GM18505 (cell line): ENCODE measurements at regions not wholly inside any gene's neighbourhood (a gene's known extent, or its start where the extent isn't known, plus 50 kb on each side); places are given as distances from the start of the nearest gene placed in this dataset.

Experiments used
- ATAC-seq: cut with Tn5 transposase; IDR thresholded peaks from one replicate; pipeline ENCODE4 v1.9.1; 2021; ENCODE audit not compliant: unreplicated experiment
- POLR2A ChIP-seq: IDR thresholded peaks from 4 replicates; pipeline ENCODE4 v1.6.1; 2011; ENCODE audit warnings: borderline replicate concordance; ENCODE audit not compliant: insufficient read depth, insufficient read length; ENCODE audit errors: extremely low read depth

DNA sequence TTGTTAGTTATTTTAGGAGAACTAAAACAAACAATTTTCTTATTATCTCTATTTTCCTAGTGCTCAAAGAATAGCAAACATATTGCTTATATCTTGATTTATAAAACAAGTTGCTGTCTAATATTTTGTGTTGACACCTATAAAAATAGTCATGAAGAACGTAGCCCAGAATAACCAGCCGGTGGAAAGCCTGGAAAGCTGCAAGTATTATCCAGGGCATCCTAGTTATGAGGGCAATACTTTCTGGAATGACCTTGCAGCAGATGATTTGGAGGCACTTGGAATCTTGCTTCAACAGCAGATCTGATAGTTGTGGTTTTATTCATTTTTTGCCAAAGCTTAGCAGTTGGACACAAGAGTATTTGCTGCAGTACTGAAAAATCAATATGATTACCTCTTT lies 948.7 kb downstream of the LRFN5 start:
- no peak for ATAC-seq
- no peak for TF ChIP-seq POLR2A

DNA sequence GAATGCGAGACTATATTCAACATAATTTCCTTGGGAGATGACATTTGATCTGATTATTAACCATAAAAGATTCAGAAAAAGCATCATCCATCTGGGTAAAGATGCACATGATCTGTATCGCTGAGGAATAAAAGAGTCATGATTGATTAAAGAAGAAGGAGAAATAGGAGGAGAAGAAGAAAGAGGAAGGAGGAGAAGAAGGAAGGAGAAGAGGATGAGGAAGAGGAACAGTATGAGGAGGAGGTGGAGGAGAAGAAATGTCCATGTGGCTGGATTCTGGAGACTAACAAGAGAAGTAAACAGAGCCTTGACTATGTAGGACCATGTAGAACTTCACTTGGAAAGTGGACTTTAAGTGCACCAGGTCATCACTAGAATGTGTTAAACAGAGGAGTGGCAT lies 947.4 kb downstream of the LRFN5 start:
- TF ChIP-seq POLR2A = no peak
- ATAC-seq = no peak

- ATAC-seq = no peak
- TF ChIP-seq POLR2A = no peak
Measured at GRCh38 chr14:42550310-42550709, 943.6 kb downstream of the LRFN5 start.

- ATAC-seq = no peak
- TF ChIP-seq POLR2A = no peak
Measured at GRCh38 chr14:42548349-42548748, 941.7 kb downstream of the LRFN5 start.

DNA sequence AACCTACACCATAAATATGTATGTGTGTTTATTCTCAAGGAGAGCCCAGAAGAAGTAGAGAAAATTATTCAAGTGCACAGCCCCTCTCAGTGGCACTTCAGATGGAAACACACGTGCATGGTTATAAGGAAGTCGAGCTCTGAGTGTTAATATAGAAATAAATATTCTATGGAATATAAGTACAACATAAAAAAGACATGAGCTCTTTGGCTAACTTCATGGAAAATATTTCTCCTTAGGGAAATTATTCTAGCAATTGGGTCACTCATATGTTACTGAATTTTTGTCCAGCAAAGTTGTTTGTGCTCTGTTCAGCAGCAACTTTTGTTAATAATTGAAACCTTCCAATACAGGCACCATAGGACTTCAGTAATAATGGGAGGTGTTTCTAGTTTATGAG lies 939.0 kb downstream of the LRFN5 start:
- no peak for TF ChIP-seq POLR2A
- no peak for ATAC-seq

GRCh38 chr14:42541535-42542001 lies 934.9 kb downstream of the LRFN5 start:
- no peak for TF ChIP-seq POLR2A
- ATAC-seq = no peak

DNA sequence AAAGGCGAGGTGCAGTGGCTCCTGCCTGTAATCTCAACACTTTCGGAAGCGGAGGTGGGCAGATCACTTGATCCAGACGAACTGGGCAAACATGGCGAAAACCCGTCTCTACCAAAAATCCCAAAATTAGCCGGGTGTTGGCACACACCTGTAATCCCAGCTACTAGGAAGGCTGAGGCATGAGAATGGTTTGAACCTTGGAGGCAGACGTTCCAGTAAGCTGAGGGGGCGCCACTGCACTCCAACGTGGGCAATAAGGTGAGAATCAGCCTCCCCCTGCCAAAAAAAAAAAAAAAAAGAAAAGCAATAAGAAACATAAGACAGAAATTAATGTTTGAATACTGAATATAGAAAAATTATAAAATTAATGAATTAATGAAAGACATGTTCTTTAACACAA lies 928.7 kb downstream of the LRFN5 start:
- no peak for ATAC-seq

DNA sequence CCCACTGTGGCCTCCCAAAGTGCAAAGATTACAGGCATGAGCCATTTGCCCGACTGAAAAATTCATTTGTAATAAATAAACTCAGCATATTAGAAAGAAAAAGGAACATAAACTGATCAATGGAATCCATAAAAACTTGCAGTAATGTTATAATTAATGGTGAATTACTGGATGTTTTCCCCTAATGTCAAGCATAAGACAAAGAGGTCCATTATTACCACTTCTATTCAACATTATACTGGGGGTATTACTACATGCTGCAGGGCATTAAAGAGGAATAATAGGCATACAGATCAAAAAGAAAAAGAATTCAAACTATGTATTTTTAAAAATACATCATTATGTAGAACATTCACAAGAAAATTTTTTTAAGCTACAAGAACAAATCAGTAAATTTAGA lies 926.8 kb downstream of the LRFN5 start:
- TF ChIP-seq POLR2A = no peak
- ATAC-seq = no peak

More for the DNA sequence above, 928.7 kb downstream of the LRFN5 start:
- no peak for TF ChIP-seq POLR2A

DNA sequence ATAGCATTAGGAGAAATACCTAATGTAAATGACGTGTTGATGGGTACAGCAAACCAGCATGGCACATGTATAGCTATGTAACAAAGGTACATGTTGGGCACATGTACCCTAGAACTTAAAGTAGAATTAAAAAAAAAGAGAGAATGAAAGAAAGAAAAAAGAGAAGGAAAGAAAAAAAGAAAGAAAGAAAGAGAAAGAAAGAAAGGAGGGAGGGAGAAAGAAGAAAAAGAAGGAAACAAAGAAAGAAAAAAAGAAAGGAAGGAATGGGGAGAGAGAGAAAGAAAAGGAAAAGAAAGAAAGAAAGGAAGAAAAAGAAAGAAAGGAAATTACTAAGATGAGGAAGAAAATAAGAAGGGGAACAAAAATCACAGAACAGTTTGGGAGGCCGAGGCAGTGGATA lies 925.5 kb downstream of the LRFN5 start:
- no peak for ATAC-seq
- TF ChIP-seq POLR2A = no peak

DNA sequence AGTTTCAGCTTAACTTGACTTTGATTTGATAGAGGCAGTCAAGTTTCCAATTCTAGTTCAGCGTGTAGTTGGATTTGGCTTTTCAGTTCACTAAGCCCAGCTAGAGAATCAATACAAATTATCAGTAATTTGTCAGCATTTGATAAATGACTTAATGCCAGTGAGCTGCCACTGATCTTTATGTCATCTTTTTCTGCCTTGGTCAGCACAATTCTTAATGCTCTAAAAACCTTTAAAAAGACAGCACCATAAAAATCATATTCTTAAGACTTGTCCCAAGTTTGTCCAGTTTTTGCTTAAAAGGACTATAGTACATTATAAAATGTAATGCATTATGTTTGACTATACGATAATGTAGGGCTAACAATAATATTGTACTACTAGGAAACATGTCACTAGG lies 920.5 kb downstream of the LRFN5 start:
- no peak for TF ChIP-seq POLR2A
- ATAC-seq = no peak

- TF ChIP-seq POLR2A = no peak
- ATAC-seq = peak; percentile 95
Measured at GRCh38 chr14:42523666-42524065, 917.0 kb downstream of the LRFN5 start.

- no peak for ATAC-seq
Measured at GRCh38 chr14:42517806-42518500, 911.3 kb downstream of the LRFN5 start.

DNA sequence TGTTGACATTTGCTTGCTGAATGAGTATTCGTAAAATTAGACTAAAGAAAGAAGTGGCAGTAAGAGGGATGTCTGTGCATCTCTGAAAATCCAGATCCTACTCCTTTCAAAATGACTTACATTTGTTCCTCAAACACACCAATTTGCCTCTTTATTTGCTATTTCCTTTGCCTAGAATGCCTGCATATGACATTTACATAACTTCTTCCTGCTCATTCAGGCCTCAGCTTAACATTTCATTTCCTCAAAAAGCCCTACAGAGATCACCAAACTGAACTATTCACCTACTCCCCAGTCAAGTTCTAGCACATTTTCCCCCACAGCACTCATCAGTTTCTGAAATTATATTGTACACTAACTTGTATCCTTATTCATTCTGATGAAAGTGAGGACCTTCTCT lies 907.2 kb downstream of the LRFN5 start:
- ATAC-seq = no peak
- TF ChIP-seq POLR2A = no peak

More at GRCh38 chr14:42517806-42518500, 911.3 kb downstream of the LRFN5 start:
- no peak for TF ChIP-seq POLR2A

DNA sequence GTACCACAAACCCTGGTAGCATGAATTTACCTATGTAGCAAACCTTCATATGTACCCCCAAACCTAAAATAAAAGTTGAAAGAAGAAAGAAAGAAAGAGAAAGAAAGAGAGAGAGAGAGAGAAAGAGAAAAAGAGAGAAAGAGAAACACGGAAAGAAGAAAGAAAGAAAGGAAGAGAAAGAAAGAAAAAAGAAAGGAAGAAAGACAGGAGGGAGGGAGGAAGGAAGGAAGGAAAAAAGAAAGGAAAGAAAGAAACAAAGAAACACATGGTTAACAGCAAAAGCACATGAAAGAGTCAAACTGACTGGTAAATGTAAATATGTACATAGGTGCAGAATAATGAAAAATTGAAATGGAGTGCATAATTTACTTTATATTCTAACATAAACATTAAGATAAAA lies 903.4 kb downstream of the LRFN5 start:
- TF ChIP-seq POLR2A = no peak
- ATAC-seq = no peak
